ENCODE measurements at regions not wholly inside any gene's neighbourhood (a gene's known extent, or its start where the extent isn't known, plus 50 kb on each side); places are given as distances from the start of the nearest gene placed in this dataset.
A peak's percentile ranks its signal among the peaks of the same experiment; 100 is the strongest.

DNA sequence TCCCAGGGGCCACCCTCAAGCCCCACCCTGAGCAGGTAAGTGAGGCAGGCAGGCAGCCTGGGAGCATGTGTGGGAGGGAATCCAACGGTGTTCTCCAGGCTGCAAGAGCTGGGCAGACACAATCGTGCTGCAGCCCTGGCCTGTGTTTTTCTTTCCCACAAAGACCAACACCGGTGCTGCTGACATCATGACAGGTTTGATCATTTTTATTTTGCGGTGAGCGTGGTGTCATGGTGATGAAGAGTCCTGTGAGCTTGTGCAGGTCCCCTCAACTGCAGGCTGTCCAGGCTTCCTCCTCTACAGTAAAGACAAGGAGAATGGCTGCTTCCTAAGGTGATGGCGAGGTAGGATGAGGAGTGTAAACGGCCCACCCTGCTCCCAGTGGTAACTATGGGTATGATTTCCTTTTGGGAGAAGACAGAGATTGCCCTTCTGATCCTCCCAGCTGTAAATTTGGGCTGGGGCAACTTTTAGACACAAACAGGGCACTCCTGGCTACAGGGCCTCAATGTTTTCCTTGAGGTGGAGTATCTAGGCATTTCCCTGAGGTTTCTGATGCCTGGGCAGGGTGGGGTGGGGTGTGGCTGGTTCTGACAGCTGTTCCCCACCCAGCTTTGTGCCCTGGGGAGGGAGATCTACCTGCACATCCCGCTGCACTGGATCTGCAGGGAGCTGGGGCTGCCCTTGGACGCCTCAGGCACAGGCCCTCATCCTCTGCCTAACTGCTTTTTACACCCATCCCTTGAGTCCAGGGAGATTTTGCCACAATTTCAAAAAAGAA lies 109.1 kb downstream of the VCPKMT start:
- intact Hi-C loops (cut with DNase I; ENCODE audit: low total_unique reads), result no loop called here
- Histone ChIP-seq H3K36me3 (no peaks in the 10 kb centered on the region), H3K4me1 (peaks cover 0 to 4% of the 10 kb centered on the region in 2 donors), H3K9me3 (no peaks in the 10 kb centered on the region), H3K27ac (no peak overlapping the region), H3K27me3 (no peaks in the 10 kb centered on the region), H3K4me3 (no peak overlapping the region)
- TF ChIP-seq POLR2A (IDR thresholded peaks at IDR 0.05), result no peak
- TF ChIP-seq CTCF (IDR thresholded peaks at IDR 0.05), result no peak
- DNase-seq, result no peak

GRCh38 chr14:50008562-50008961 lies 107.8 kb downstream of the VCPKMT start:
- DNase-seq, result no peak
- intact Hi-C loops (cut with DNase I; ENCODE audit: low total_unique reads), result no loop called here
- no peak overlapping the region for H3K4me3 ChIP-seq
- TF ChIP-seq POLR2A (IDR thresholded peaks at IDR 0.05) (no peak), CTCF (IDR thresholded peaks at IDR 0.05) (no peak)
- no peaks in the 10 kb centered on the region for H3K9me3 ChIP-seq
- H3K27me3 ChIP-seq, result no peaks in the 10 kb centered on the region
- no peak overlapping the region for H3K27ac ChIP-seq
- H3K36me3 ChIP-seq, result no peaks in the 10 kb centered on the region
- peaks cover 0 to 4% of the 10 kb centered on the region in 2 donors for H3K4me1 ChIP-seq

GRCh38 chr14:50008974-50009373 lies 107.4 kb downstream of the VCPKMT start:
- TF ChIP-seq POLR2A (IDR thresholded peaks at IDR 0.05) (no peak), CTCF (IDR thresholded peaks at IDR 0.05) (no peak)
- no peaks in the 10 kb centered on the region for H3K27me3 ChIP-seq
- no peak overlapping the region for H3K4me3 ChIP-seq
- no peaks in the 10 kb centered on the region for H3K36me3 ChIP-seq
- H3K9me3 ChIP-seq, result no peaks in the 10 kb centered on the region
- no peak overlapping the region for H3K27ac ChIP-seq
- DNase-seq, result no peak
- H3K4me1 ChIP-seq, result peaks cover 0 to under 1% of the 10 kb centered on the region in 2 donors
- intact Hi-C loops (cut with DNase I; ENCODE audit: low total_unique reads), result no loop called here

DNA sequence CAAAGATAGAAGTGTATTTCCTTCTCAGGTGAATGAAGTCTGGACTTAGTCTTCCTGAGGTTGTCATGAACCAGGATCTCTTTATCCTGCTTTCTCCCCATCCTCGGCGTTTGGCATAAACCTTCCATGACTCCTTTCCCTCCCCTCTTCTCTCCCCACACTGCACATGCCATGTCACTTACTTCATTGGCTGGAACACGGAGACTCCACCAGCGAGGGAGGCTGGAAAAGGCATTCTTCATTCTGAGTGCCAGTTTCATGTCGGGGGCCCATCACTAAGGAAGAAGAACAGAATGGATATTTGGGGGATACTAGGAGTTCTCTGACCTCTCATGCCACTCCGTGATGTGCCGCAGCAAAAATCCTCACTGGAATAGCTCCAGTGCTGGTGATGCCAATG lies 105.6 kb downstream of the VCPKMT start:
- Histone ChIP-seq H3K9me3 (no peaks in the 10 kb centered on the region), H3K4me3 (no peak overlapping the region), H3K36me3 (no peaks in the 10 kb centered on the region), H3K4me1 (no peaks in the 10 kb centered on the region), H3K27ac (peak overlapping the region; percentile 31 to 63), H3K27me3 (no peaks in the 10 kb centered on the region)
- peak; percentile 34 to 52 for DNase-seq
- TF ChIP-seq CTCF (IDR thresholded peaks at IDR 0.05) (no peak), POLR2A (IDR thresholded peaks at IDR 0.05) (no peak)
- intact Hi-C loops (cut with DNase I; ENCODE audit: low total_unique reads), result no loop called here

- no peaks in the 10 kb centered on the region for H3K27me3 ChIP-seq
- no peaks in the 10 kb centered on the region for H3K4me1 ChIP-seq
- intact Hi-C loops (cut with DNase I; ENCODE audit: low total_unique reads), result no loop called here
- DNase-seq, result no peak
- no peak overlapping the region for H3K4me3 ChIP-seq
- H3K9me3 ChIP-seq, result no peaks in the 10 kb centered on the region
- no peak for TF ChIP-seq CTCF (IDR thresholded peaks at IDR 0.05)
- no peak for TF ChIP-seq POLR2A (IDR thresholded peaks at IDR 0.05)
- H3K27ac ChIP-seq, result peak overlapping the region; percentile 31 to 63
- no peaks in the 10 kb centered on the region for H3K36me3 ChIP-seq
Measured at GRCh38 chr14:50011242-50011641, 105.1 kb downstream of the VCPKMT start.
